ENCODE measurements at regions not wholly inside any gene's neighbourhood (a gene's known extent, or its start where the extent isn't known, plus 50 kb on each side); places are given as distances from the start of the nearest gene placed in this dataset.
A peak's percentile ranks its signal among the peaks of the same experiment; 100 is the strongest.
"Not testable (repeated sequence)": the region's sequence is repeated elsewhere in the genome, so short reads cannot be mapped to it uniquely, and the experiment has no call there.

GRCh38 chr20:52037370-52037769 is 154.2 kb downstream of the ZFP64 start:
- no peak overlapping the region for H3K27ac ChIP-seq
- DNase-seq (ENCODE audit: low spot score in 2 of 2), result no peak
- intact Hi-C loops (cut with DNase I; ENCODE audit: low total_unique reads), result no loop called here

GRCh38 chr20:52035977-52036376 is 155.6 kb downstream of the ZFP64 start:
- intact Hi-C loops (cut with DNase I; ENCODE audit: low total_unique reads), result no loop called here
- H3K4me3 ChIP-seq, result no peak overlapping the region
- H3K36me3 ChIP-seq, result no peaks in the 10 kb centered on the region
- no peaks in the 10 kb centered on the region for H3K27me3 ChIP-seq
- peak in 1 of 2 donors; percentile 71 for DNase-seq (ENCODE audit: low spot score in 2 of 2)
- H3K4me1 ChIP-seq, result no peaks in the 10 kb centered on the region
- no peaks in the 10 kb centered on the region for H3K9me3 ChIP-seq
- no peak overlapping the region for H3K27ac ChIP-seq
- TF ChIP-seq POLR2A (IDR thresholded peaks at IDR 0.05) (no peak), POLR2AphosphoS5 (IDR thresholded peaks at IDR 0.05) (no peak), CTCF (IDR thresholded peaks at IDR 0.05) (no peak)

More at GRCh38 chr20:52037370-52037769, 154.2 kb downstream of the ZFP64 start:
- Histone ChIP-seq H3K4me1 (no peaks in the 10 kb centered on the region), H3K27me3 (no peaks in the 10 kb centered on the region), H3K36me3 (no peaks in the 10 kb centered on the region), H3K9me3 (no peaks in the 10 kb centered on the region), H3K4me3 (no peak overlapping the region)
- TF ChIP-seq POLR2A (IDR thresholded peaks at IDR 0.05) (no peak), CTCF (IDR thresholded peaks at IDR 0.05) (no peak), POLR2AphosphoS5 (IDR thresholded peaks at IDR 0.05) (no peak)

- Histone ChIP-seq H3K9me3 (no peaks in the 10 kb centered on the region), H3K4me3 (no peak overlapping the region), H3K27me3 (no peaks in the 10 kb centered on the region), H3K36me3 (no peaks in the 10 kb centered on the region), H3K4me1 (no peaks in the 10 kb centered on the region), H3K27ac (no peak overlapping the region)
- intact Hi-C loops (cut with DNase I; ENCODE audit: low total_unique reads), result no loop called here
- DNase-seq (ENCODE audit: low spot score in 2 of 2), result peak in 1 of 2 donors; percentile 70
- no peak for TF ChIP-seq POLR2AphosphoS5 (IDR thresholded peaks at IDR 0.05)
- TF ChIP-seq POLR2A (IDR thresholded peaks at IDR 0.05), result no peak
- no peak for TF ChIP-seq CTCF (IDR thresholded peaks at IDR 0.05)
These were observed 156.1 kb downstream of the ZFP64 start for GRCh38 chr20:52035498-52035897.

GRCh38 chr20:52034581-52034980 is 157.0 kb downstream of the ZFP64 start:
- Histone ChIP-seq H3K4me1 (no peaks in the 10 kb centered on the region), H3K9me3 (no peaks in the 10 kb centered on the region), H3K36me3 (no peaks in the 10 kb centered on the region), H3K27me3 (no peaks in the 10 kb centered on the region), H3K4me3 (no peak overlapping the region), H3K27ac (no peak overlapping the region)
- no peak for DNase-seq (ENCODE audit: low spot score in 2 of 2)
- TF ChIP-seq CTCF (IDR thresholded peaks at IDR 0.05) (no peak), POLR2A (IDR thresholded peaks at IDR 0.05) (no peak), POLR2AphosphoS5 (IDR thresholded peaks at IDR 0.05) (no peak)
- intact Hi-C loops (cut with DNase I; ENCODE audit: low total_unique reads), result no loop called here

- TF ChIP-seq CTCF (IDR thresholded peaks at IDR 0.05), result no peak
- TF ChIP-seq POLR2A (IDR thresholded peaks at IDR 0.05), result no peak
- intact Hi-C loops (cut with DNase I; ENCODE audit: low total_unique reads), result no loop called here
- Histone ChIP-seq H3K27me3 (no peaks in the 10 kb centered on the region), H3K4me3 (no peak overlapping the region), H3K36me3 (no peaks in the 10 kb centered on the region), H3K9me3 (no peaks in the 10 kb centered on the region), H3K27ac (no peak overlapping the region), H3K4me1 (no peaks in the 10 kb centered on the region)
- no peak for DNase-seq (ENCODE audit: low spot score in 2 of 2)
These were observed 158.3 kb downstream of the ZFP64 start for GRCh38 chr20:52033313-52033712.

- DNase-seq (ENCODE audit: low spot score in 2 of 2); H3K4me1 ChIP-seq; H3K27me3 ChIP-seq; intact Hi-C loops (cut with DNase I; ENCODE audit: low total_unique reads); H3K36me3 ChIP-seq; H3K4me3 ChIP-seq; H3K9me3 ChIP-seq: not testable (repeated sequence)
- H3K27ac ChIP-seq, result peak overlapping the region in 1 of 2 donors; percentile 38
These were observed 159.3 kb downstream of the ZFP64 start for GRCh38 chr20:52032304-52032683.
